ENCODE measurements at regions not wholly inside any gene's neighbourhood (a gene's known extent, or its start where the extent isn't known, plus 50 kb on each side); places are given as distances from the start of the nearest gene placed in this dataset.
A peak's percentile ranks its signal among the peaks of the same experiment; 100 is the strongest.

DNA sequence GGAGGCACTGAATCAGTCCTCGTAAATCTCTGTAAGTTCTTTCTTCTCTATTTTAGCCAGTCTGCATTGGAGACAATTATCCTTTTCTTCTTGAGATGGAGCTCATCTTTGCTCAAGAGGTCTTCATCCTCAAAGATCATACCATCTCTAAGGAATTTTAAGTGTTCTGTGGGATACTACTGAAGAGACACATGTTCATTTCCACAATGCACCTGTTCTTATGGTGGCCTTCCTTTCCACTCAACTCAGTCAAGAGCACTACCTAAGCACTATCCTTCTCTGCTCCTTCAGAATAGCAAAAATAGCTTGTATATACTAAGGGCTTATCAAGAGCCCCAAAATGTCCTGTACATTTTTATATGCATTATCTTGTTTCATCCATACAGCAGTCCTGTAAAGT lies 214.0 kb downstream of the KLF5 start:
- DNase-seq (ENCODE audit: low read depth), result no peak
- TF ChIP-seq, protein P1, sequence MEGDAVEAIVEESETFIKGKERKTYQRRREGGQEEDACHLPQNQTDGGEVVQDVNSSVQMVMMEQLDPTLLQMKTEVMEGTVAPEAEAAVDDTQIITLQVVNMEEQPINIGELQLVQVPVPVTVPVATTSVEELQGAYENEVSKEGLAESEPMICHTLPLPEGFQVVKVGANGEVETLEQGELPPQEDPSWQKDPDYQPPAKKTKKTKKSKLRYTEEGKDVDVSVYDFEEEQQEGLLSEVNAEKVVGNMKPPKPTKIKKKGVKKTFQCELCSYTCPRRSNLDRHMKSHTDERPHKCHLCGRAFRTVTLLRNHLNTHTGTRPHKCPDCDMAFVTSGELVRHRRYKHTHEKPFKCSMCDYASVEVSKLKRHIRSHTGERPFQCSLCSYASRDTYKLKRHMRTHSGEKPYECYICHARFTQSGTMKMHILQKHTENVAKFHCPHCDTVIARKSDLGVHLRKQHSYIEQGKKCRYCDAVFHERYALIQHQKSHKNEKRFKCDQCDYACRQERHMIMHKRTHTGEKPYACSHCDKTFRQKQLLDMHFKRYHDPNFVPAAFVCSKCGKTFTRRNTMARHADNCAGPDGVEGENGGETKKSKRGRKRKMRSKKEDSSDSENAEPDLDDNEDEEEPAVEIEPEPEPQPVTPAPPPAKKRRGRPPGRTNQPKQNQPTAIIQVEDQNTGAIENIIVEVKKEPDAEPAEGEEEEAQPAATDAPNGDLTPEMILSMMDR (IDR thresholded peaks at IDR 0.05; ENCODE audit: insufficient read depth, low read depth, low read length, missing control alignments), result no peak
- H3K4me3 ChIP-seq (ENCODE audit: low read length), result no peak overlapping the region

DNA sequence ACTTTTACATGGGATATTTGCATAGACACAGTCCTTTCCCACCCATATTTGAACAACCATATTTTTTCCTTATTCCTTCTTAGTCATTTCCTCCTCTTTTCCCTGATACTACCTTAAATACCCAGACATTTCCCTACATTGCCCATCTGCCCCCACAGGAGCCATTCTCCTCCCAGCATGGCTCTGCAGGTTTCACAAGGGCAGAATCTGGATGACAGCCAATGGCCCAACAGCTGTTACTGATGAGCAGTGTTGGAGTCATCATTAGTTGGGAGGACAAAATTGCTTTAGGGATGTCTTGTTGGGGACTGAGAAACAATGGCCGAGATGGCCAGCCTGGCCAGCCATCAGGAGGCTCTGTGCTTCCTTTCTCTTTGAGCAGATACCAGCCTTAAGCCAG lies 209.5 kb downstream of the KLF5 start:
- peak; percentile 95 for DNase-seq (ENCODE audit: low read depth)
- TF ChIP-seq, protein P1 (IDR thresholded peaks at IDR 0.05; ENCODE audit: insufficient read depth, low read depth, low read length, missing control alignments), result no peak
- no peak overlapping the region for H3K4me3 ChIP-seq (ENCODE audit: low read length)

DNA sequence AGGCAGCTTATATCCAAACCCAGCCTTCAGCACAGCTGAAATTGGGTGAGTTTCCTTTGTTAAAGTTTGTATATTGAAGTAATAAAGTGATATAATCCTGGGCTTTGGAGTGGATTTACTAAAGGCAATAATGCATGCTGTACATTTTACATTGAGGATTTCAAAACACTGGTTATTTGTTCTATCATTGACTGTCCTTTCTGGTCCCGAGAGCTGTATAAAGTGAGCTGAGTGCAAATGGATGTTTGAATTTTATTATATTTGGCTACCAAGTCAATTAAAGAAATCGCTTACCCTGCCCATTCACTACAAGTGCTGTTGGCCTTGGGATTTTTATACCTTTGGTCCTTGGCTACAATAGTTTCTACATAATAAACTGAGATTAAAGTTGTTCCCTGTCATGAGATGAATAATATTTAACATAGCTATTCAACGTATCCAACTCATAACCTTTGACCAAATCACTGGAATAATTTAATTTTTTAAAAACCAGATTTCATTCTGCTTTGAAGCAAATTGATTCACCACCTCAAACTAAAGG lies 207.9 kb downstream of the KLF5 start:
- H3K4me3 ChIP-seq (ENCODE audit: low read length), result no peak overlapping the region
- DNase-seq (ENCODE audit: low read depth), result no peak
- TF ChIP-seq, protein P1 (IDR thresholded peaks at IDR 0.05; ENCODE audit: insufficient read depth, low read depth, low read length, missing control alignments), result no peak

DNA sequence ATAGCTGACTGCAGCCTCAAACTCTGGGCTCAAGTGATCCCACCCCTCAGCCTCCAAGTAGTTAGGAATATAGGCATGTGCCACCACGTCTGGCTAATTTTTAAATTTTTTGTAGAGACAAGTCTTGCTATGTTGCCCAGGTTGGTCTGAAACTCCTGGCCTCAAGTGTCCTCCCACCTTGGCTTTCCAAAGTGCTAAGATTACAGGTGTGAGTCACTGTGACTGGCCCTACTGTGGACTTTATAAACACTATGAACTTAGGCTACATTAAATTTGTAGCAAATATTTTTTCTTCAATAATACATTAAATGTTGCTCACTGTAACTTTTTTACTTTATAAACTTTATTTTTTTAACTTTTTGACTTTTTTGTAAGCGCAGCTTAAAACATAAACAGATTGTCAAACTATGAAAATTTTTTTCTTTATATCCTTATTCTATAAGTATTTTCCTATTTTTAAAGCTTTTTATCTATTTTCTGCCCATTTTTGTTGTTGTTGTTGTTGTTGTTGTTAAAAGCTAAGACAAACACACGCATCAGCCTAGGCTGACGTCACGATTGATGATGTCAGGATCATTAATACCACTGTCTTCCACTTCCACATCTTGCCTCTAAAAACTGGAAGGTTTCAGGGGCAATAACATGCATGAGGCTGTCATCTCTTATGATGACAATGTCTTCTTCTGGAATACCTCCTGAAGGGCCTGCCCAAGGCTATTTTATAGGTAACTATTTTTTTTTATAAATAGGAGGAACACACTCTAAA lies 204.2 kb downstream of the KLF5 start:
- TF ChIP-seq, protein P1 (IDR thresholded peaks at IDR 0.05; ENCODE audit: insufficient read depth, low read depth, low read length, missing control alignments), result no peak
- no peak overlapping the region for H3K4me3 ChIP-seq (ENCODE audit: low read length)
- DNase-seq (ENCODE audit: low read depth), result peak; percentile 35

DNA sequence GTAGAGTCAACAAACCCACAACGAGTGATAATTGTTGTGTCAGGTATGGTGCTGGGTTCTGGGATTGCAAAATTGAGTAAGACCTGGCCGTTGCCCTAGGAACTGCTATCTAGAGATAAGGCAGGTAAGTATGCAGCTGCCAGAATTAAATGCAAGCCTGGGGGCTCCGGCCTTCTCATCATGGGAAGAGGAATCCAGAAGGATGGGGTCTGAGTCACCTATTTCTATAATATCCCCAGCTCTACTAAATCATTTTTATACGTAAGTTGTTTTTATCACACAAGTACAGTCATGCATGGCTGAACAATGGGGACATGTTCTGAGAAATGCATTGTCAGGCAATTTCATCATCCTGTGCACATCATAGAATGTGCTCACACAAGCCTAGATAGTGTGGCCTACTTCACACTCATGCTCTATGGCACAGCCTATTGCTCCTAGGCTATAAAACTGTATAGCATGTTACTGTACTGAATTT lies 203.0 kb downstream of the KLF5 start:
- peak; percentile 97 for DNase-seq (ENCODE audit: low read depth)
- H3K4me3 ChIP-seq (ENCODE audit: low read length), result no peak overlapping the region
- TF ChIP-seq, protein P1 (IDR thresholded peaks at IDR 0.05; ENCODE audit: insufficient read depth, low read depth, low read length, missing control alignments), result no peak

DNA sequence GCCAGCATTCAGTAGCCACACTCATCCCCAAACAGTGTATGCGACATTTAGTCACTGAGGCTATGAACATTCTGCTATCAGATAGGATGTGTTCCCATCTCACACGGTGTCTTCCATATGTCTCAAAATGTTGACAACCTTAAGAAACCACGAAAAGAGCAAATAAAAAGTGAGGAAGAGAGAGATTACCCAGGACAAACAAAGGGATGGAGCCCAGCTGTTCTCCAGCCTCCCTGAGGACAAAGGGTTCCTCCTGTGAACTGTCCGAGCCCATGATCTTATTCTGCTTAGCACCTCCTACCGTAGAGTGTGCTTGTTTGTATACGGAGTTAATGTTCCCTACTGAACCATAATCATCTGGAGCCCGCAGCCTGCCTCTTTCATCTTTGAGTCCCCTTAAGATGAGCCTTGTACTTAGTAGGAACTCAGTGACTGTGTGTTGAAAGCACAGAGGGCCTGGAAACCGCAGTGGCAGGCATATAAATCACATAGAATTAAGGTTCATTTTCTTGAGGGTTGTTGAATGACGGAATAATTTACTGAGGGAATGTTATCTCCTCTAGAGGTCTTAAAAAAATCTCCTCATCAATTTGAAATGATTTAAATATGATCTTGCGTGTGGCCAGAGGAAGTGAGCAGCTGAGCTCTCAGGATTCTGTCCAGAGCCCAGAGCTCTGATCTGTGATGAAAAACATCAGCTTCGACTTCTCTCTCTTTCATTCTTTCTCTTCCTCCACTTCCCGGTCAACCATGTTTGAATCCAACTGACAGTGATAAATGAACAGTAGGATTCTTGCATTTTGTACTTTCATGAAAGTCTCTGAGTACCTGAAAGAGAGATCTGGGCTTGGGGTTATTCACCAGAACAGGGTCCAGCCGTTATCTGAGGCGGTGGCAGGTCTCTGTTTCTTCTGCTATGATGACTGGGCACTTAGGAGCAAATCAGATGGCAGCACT lies 200.5 kb downstream of the KLF5 start:
- TF ChIP-seq, protein P1 (IDR thresholded peaks at IDR 0.05; ENCODE audit: insufficient read depth, low read depth, low read length, missing control alignments), result no peak
- DNase-seq (ENCODE audit: low read depth), result no peak
- no peak overlapping the region for H3K4me3 ChIP-seq (ENCODE audit: low read length)
